ENCODE measurements at regions not wholly inside any gene's neighbourhood (a gene's known extent, or its start where the extent isn't known, plus 50 kb on each side); places are given as distances from the start of the nearest gene placed in this dataset.

DNA sequence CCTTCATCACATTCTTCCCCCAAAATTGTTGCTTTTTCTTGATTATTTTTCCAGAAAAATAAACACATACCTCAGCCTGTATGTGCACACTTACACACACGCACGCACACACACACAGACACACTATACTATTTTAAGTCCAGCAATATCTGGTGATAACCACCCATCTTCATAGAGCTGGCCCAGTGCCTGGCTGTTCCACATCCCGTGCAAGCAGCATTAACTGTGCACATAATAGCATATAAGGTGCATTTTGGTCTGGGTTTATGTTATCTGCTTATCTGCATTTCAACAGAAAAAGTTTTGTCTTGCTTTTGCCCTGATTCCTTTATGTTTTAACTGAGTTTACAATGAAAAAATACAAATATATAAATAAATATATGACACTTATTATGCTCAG is 143.1 kb upstream of the KLF6 start:
- Histone ChIP-seq H3K4me3 (replicated peaks in 1 of 3; ENCODE audit: insufficient read depth in 1 of 3, low read depth in 1 of 3, low read length in 3 of 3) (no peak overlapping the region), H2AFZ (ENCODE audit: low read depth, low read length) (no peak overlapping the region), H3K9me3 (replicated peaks; ENCODE audit: control insufficient read depth, insufficient read depth, low read length) (no peaks in the 10 kb centered on the region), H3K9me1 (replicated peaks; ENCODE audit: control insufficient read depth, extremely low read depth, insufficient read depth, low read length) (no peaks in the 10 kb centered on the region), H3K27ac (ENCODE audit: insufficient read depth, low read depth, low read length) (no peak overlapping the region), H3K4me1 (ENCODE audit: control insufficient read depth, extremely low read depth, insufficient read depth, low read length) (peaks cover 37% of the 10 kb centered on the region), H3K36me3 (ENCODE audit: control insufficient read depth in 2 of 2, extremely low read depth in 1 of 2, insufficient read depth in 2 of 2, low read length in 2 of 2) (no peaks in the 10 kb centered on the region), H3K4me2 (ENCODE audit: insufficient read depth, low read length) (no peak overlapping the region), H3K79me2 (ENCODE audit: control insufficient read depth, insufficient read depth, low read length) (no peaks in the 10 kb centered on the region), H3K9ac (replicated peaks; ENCODE audit: extremely low read depth, insufficient read depth, low read length) (no peak overlapping the region), H3K27me3 (ENCODE audit: control insufficient read depth in 2 of 2, insufficient read depth in 2 of 2, low read length in 2 of 2) (no peaks in the 10 kb centered on the region), H4K20me1 (replicated peaks; ENCODE audit: control insufficient read depth, extremely low read depth, insufficient read depth, low read length) (no peaks in the 10 kb centered on the region)
- POLR2A ChIA-PET: no interaction called here
- dilution Hi-C loops (cut with MboI; ENCODE audit: extremely low pct_ligation_motif_present, low sequenced_read_pairs): no loop called here
- CTCF ChIA-PET: no interaction called here
- intact Hi-C loops (cut with micrococcal nuclease): loop anchor here (5.0 to 10.0 kb wide), 2 partner anchors 444 to 733 kb away; no protein-coding TSS in a partner anchor
- DNase-seq (ENCODE audit: low read depth, low spot score) (no peak), FAIRE-seq (no peak)
- TF ChIP-seq POLR2A (IDR thresholded peaks at IDR 0.05; ENCODE audit: low read depth, low read length) (no peak), GATA2 (IDR thresholded peaks at IDR 0.05; ENCODE audit: insufficient read depth, insufficient read length, low read depth, low read length) (no peak), POLR2AphosphoS5 (IDR thresholded peaks at IDR 0.05; ENCODE audit: insufficient read depth, low read depth, low read length) (no peak)
- TF ChIP-seq, protein P1, sequence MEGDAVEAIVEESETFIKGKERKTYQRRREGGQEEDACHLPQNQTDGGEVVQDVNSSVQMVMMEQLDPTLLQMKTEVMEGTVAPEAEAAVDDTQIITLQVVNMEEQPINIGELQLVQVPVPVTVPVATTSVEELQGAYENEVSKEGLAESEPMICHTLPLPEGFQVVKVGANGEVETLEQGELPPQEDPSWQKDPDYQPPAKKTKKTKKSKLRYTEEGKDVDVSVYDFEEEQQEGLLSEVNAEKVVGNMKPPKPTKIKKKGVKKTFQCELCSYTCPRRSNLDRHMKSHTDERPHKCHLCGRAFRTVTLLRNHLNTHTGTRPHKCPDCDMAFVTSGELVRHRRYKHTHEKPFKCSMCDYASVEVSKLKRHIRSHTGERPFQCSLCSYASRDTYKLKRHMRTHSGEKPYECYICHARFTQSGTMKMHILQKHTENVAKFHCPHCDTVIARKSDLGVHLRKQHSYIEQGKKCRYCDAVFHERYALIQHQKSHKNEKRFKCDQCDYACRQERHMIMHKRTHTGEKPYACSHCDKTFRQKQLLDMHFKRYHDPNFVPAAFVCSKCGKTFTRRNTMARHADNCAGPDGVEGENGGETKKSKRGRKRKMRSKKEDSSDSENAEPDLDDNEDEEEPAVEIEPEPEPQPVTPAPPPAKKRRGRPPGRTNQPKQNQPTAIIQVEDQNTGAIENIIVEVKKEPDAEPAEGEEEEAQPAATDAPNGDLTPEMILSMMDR (IDR thresholded peaks at IDR 0.05; ENCODE audit: extremely low read depth in 1 of 2, insufficient read depth in 1 of 2, low read depth in 1 of 2, low read length in 2 of 2): no peak
- BruUV-seq (replicated peaks): no TSS peak

GRCh38 chr10:3926675-3927525 is 141.9 kb upstream of the KLF6 start:
- FAIRE-seq (no peak), DNase-seq (ENCODE audit: low read depth, low spot score) (no peak)
- TF ChIP-seq, protein P1 (IDR thresholded peaks at IDR 0.05; ENCODE audit: extremely low read depth in 1 of 2, insufficient read depth in 1 of 2, low read depth in 1 of 2, low read length in 2 of 2): no peak
- TF ChIP-seq MAX (IDR thresholded peaks at IDR 0.05; ENCODE audit: insufficient read depth, insufficient read length) (no peak), POLR2AphosphoS5 (IDR thresholded peaks at IDR 0.05; ENCODE audit: insufficient read depth, low read depth, low read length) (no peak), MYC (IDR thresholded peaks at IDR 0.05; ENCODE audit: low read depth, low read length) (no peak)
- H3K36me3 ChIP-seq (ENCODE audit: control insufficient read depth in 2 of 2, extremely low read depth in 1 of 2, insufficient read depth in 2 of 2, low read length in 2 of 2): no peaks in the 10 kb centered on the region
- BruUV-seq (replicated peaks): no TSS peak
- POLR2A ChIA-PET: interaction anchor here (1.8 kb wide), 1 partner anchor 142 kb away, joined by 6 read pairs; the partner anchor contains the start of gene KLF6
- H3K9ac ChIP-seq (replicated peaks; ENCODE audit: extremely low read depth, insufficient read depth, low read length): no peak overlapping the region
- peaks cover 37% of the 10 kb centered on the region for H3K4me1 ChIP-seq (ENCODE audit: control insufficient read depth, extremely low read depth, insufficient read depth, low read length)
- no peaks in the 10 kb centered on the region for H3K79me2 ChIP-seq (ENCODE audit: control insufficient read depth, insufficient read depth, low read length)
- dilution Hi-C loops (cut with MboI; ENCODE audit: extremely low pct_ligation_motif_present, low sequenced_read_pairs): no loop called here
- H3K4me2 ChIP-seq (ENCODE audit: insufficient read depth, low read length): no peak overlapping the region
- intact Hi-C loops (cut with micrococcal nuclease): loop anchor here (5.0 to 10.0 kb wide), 2 partner anchors 445 to 732 kb away; no protein-coding TSS in a partner anchor
- H3K9me1 ChIP-seq (replicated peaks; ENCODE audit: control insufficient read depth, extremely low read depth, insufficient read depth, low read length): no peaks in the 10 kb centered on the region
- no peak overlapping the region for H3K4me3 ChIP-seq (replicated peaks in 1 of 3; ENCODE audit: insufficient read depth in 1 of 3, low read depth in 1 of 3, low read length in 3 of 3)
- CTCF ChIA-PET: no interaction called here
- H3K9me3 ChIP-seq (replicated peaks; ENCODE audit: control insufficient read depth, insufficient read depth, low read length): no peaks in the 10 kb centered on the region
- no peaks in the 10 kb centered on the region for H4K20me1 ChIP-seq (replicated peaks; ENCODE audit: control insufficient read depth, extremely low read depth, insufficient read depth, low read length)
- no peak overlapping the region for H2AFZ ChIP-seq (ENCODE audit: low read depth, low read length)
- H3K27me3 ChIP-seq (ENCODE audit: control insufficient read depth in 2 of 2, insufficient read depth in 2 of 2, low read length in 2 of 2): no peaks in the 10 kb centered on the region
- H3K27ac ChIP-seq (ENCODE audit: insufficient read depth, low read depth, low read length): no peak overlapping the region
